Transverse colon (tissue), 4 donors: ENCODE measurements at regions not wholly inside any gene's neighbourhood (a gene's known extent, or its start where the extent isn't known, plus 50 kb on each side); places are given as distances from the start of the nearest gene placed in this dataset.

ENCODE experiments used
- POLR2A ChIP-seq: fragments of 450-650 bp; IDR thresholded peaks from one replicate; pipeline ENCODE4 v1.6.1; 2016; ENCODE audit warnings: antibody characterized with exemption, mild to moderate bottlenecking, moderate library complexity
- POLR2AphosphoS5 ChIP-seq, 3 donors: sonication (generic); formaldehyde crosslinking; IDR thresholded peaks; one replicate each; pipeline ENCODE4 v1.6.1; 2016; ENCODE audit warnings: antibody characterized with exemption in 3 of 3
- TF ChIP-seq, protein P1 (sequence below), 5 experiments: fragments of 200-600 bp in 3 of 5; fragments of 450-650 bp in 2 of 5; sonication (generic) in 3 of 5; IDR thresholded peaks; 1 replicate in 2 of 5; 2 replicates in 3 of 5; pipeline ENCODE4 v1.5.1; 2016 to 2017; ENCODE audit warnings: antibody characterized with exemption in 5 of 5, inconsistent platforms in 3 of 5, mild to moderate bottlenecking in 2 of 5, moderate library complexity in 1 of 5

DNA sequence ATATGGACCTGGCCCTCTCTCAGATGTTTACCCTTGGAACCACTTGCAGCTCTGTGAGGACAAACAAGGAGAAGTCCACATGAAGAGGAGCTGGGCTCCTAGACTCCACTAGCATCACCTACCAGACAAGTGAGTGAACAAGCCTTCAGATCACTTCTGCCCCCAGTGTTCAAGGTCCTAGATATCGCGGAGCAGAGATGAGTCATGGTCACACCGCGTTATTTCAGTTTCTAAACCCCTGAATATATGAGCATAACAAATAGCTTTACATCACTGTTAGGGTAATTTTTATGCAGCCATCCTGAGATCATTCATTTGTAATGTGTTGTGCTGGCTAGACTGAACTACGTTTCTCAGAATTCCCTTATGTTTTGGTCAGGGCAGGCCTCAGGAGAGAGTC is 77.0 kb upstream of the DAP start:
- TF ChIP-seq POLR2A (no peak), POLR2AphosphoS5 (IDR thresholded peaks at IDR 0.05) (no peak)
- TF ChIP-seq, protein P1, sequence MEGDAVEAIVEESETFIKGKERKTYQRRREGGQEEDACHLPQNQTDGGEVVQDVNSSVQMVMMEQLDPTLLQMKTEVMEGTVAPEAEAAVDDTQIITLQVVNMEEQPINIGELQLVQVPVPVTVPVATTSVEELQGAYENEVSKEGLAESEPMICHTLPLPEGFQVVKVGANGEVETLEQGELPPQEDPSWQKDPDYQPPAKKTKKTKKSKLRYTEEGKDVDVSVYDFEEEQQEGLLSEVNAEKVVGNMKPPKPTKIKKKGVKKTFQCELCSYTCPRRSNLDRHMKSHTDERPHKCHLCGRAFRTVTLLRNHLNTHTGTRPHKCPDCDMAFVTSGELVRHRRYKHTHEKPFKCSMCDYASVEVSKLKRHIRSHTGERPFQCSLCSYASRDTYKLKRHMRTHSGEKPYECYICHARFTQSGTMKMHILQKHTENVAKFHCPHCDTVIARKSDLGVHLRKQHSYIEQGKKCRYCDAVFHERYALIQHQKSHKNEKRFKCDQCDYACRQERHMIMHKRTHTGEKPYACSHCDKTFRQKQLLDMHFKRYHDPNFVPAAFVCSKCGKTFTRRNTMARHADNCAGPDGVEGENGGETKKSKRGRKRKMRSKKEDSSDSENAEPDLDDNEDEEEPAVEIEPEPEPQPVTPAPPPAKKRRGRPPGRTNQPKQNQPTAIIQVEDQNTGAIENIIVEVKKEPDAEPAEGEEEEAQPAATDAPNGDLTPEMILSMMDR (IDR thresholded peaks at IDR 0.05) = no peak
